HG02981 (cell line): ENCODE measurements at regions not wholly inside any gene's neighbourhood (a gene's known extent, or its start where the extent isn't known, plus 50 kb on each side); places are given as distances from the start of the nearest gene placed in this dataset.
A peak's percentile ranks its signal among the peaks of the same experiment; 100 is the strongest.

Source experiments
- ATAC-seq: cut with Tn5 transposase; IDR thresholded peaks from one replicate; pipeline ENCODE4 v1.9.1; 2021; ENCODE audit warnings: mild to moderate bottlenecking, moderate library complexity; ENCODE audit not compliant: unreplicated experiment

GRCh38 chr10:29765330-29765729 lies 130.6 kb upstream of the SVIL start:
- ATAC-seq: no peak

GRCh38 chr10:29763396-29763795 lies 128.6 kb upstream of the SVIL start:
- no peak for ATAC-seq

- no peak for ATAC-seq
Measured at GRCh38 chr10:29761916-29762315, 127.1 kb upstream of the SVIL start.

- no peak for ATAC-seq
Measured at GRCh38 chr10:29760138-29760900, 125.5 kb upstream of the SVIL start.

GRCh38 chr10:29757551-29758297 lies 123.0 kb upstream of the SVIL start:
- no peak for ATAC-seq

GRCh38 chr10:29756451-29756850 lies 121.7 kb upstream of the SVIL start:
- no peak for ATAC-seq

GRCh38 chr10:29753283-29753682 lies 118.5 kb upstream of the SVIL start:
- ATAC-seq: no peak

- no peak for ATAC-seq
Measured at GRCh38 chr10:29751684-29752083, 116.9 kb upstream of the SVIL start.

- no peak for ATAC-seq
Measured at GRCh38 chr10:29751240-29751639, 116.5 kb upstream of the SVIL start.

GRCh38 chr10:29749150-29749549 lies 114.4 kb upstream of the SVIL start:
- ATAC-seq: no peak

- no peak for ATAC-seq
Measured at GRCh38 chr10:29748109-29748650, 113.4 kb upstream of the SVIL start.

- ATAC-seq: no peak
Measured at GRCh38 chr10:29746080-29746797, 111.5 kb upstream of the SVIL start.

GRCh38 chr10:29740981-29741545 lies 106.3 kb upstream of the SVIL start:
- ATAC-seq: no peak

- ATAC-seq: no peak
Measured at GRCh38 chr10:29738341-29738740, 103.6 kb upstream of the SVIL start.

GRCh38 chr10:29737074-29737593 lies 102.4 kb upstream of the SVIL start:
- ATAC-seq: no peak

- ATAC-seq: no peak
Measured at GRCh38 chr10:29736366-29737073, 101.7 kb upstream of the SVIL start.

- peak; percentile 89 for ATAC-seq
Measured at GRCh38 chr10:29735628-29736365, 101.0 kb upstream of the SVIL start.

- ATAC-seq: peak; percentile 38
Measured at GRCh38 chr10:29734962-29735627, 100.3 kb upstream of the SVIL start.

GRCh38 chr10:29734640-29734961 lies 99.8 kb upstream of the SVIL start:
- ATAC-seq: no peak
